ENCODE measurements at regions not wholly inside any gene's neighbourhood (a gene's known extent, or its start where the extent isn't known, plus 50 kb on each side); places are given as distances from the start of the nearest gene placed in this dataset.
"Not testable (repeated sequence)": the region's sequence is repeated elsewhere in the genome, so short reads cannot be mapped to it uniquely, and the experiment has no call there.

GRCh38 chr1:157429601-157430240 is 122.6 kb downstream of the FCRL5 start:
- ChIA-PET CTCF (interaction anchor here (1.2 to 2.0 kb wide), 3 partner anchors 9 to 52 kb away, joined by 3 to 6 read pairs (median 3); no protein-coding TSS in a partner anchor), POLR2A (no interaction called here)
- H3K4me1 ChIP-seq (ENCODE audit: control insufficient read depth, extremely low read depth, insufficient read depth, low read length), result no peaks in the 10 kb centered on the region
- dilution Hi-C loops (cut with MboI; ENCODE audit: extremely low pct_ligation_motif_present, low sequenced_read_pairs), result no loop called here
- H4K20me1 ChIP-seq (replicated peaks; ENCODE audit: control insufficient read depth, extremely low read depth, insufficient read depth, low read length), result no peaks in the 10 kb centered on the region
- no peak for TF ChIP-seq GATA2 (IDR thresholded peaks at IDR 0.05; ENCODE audit: insufficient read depth, insufficient read length, low read depth, low read length)
- H3K27me3 ChIP-seq (ENCODE audit: control insufficient read depth in 2 of 2, insufficient read depth in 2 of 2, low read length in 2 of 2), result peaks cover 0 to 1% of the 10 kb centered on the region in 2 experiments
- no peaks in the 10 kb centered on the region for H3K9me1 ChIP-seq (replicated peaks; ENCODE audit: control insufficient read depth, extremely low read depth, insufficient read depth, low read length)
- no peak overlapping the region for H3K4me2 ChIP-seq (ENCODE audit: insufficient read depth, low read length)
- H3K27ac ChIP-seq (ENCODE audit: insufficient read depth, low read depth, low read length), result no peak overlapping the region
- FAIRE-seq (no peak), DNase-seq (ENCODE audit: low read depth, low spot score) (no peak)
- intact Hi-C loops (cut with micrococcal nuclease), result loop anchor here (5.0 kb wide), 1 partner anchor 37 kb away; no protein-coding TSS in a partner anchor
- no peak overlapping the region for H3K4me3 ChIP-seq (replicated peaks in 1 of 3; ENCODE audit: insufficient read depth in 1 of 3, low read depth in 1 of 3, low read length in 3 of 3)
- BruUV-seq (replicated peaks), result no TSS peak
- H2AFZ ChIP-seq (ENCODE audit: low read depth, low read length), result no peak overlapping the region
- no peaks in the 10 kb centered on the region for H3K79me2 ChIP-seq (ENCODE audit: control insufficient read depth, insufficient read depth, low read length)
- no peak overlapping the region for H3K9ac ChIP-seq (replicated peaks; ENCODE audit: extremely low read depth, insufficient read depth, low read length)
- H3K36me3 ChIP-seq (ENCODE audit: control insufficient read depth in 2 of 2, extremely low read depth in 1 of 2, insufficient read depth in 2 of 2, low read length in 2 of 2), result no peaks in the 10 kb centered on the region
- H3K9me3 ChIP-seq (replicated peaks; ENCODE audit: control insufficient read depth, insufficient read depth, low read length), result no peaks in the 10 kb centered on the region

GRCh38 chr1:157423764-157424163 is 128.6 kb downstream of the FCRL5 start:
- H3K9me3 ChIP-seq (replicated peaks; ENCODE audit: control insufficient read depth, insufficient read depth, low read length); H3K36me3 ChIP-seq (ENCODE audit: control insufficient read depth in 2 of 2, extremely low read depth in 1 of 2, insufficient read depth in 2 of 2, low read length in 2 of 2): not testable (repeated sequence)

More at GRCh38 chr1:157423764-157424163, 128.6 kb downstream of the FCRL5 start:
- H3K9me1 ChIP-seq (replicated peaks; ENCODE audit: control insufficient read depth, extremely low read depth, insufficient read depth, low read length); H3K4me3 ChIP-seq (replicated peaks in 1 of 3; ENCODE audit: insufficient read depth in 1 of 3, low read depth in 1 of 3, low read length in 3 of 3); FAIRE-seq; H3K27ac ChIP-seq (ENCODE audit: insufficient read depth, low read depth, low read length); H3K79me2 ChIP-seq (ENCODE audit: control insufficient read depth, insufficient read depth, low read length); H2AFZ ChIP-seq (ENCODE audit: low read depth, low read length); CTCF ChIA-PET; H3K9ac ChIP-seq (replicated peaks; ENCODE audit: extremely low read depth, insufficient read depth, low read length); H3K4me1 ChIP-seq (ENCODE audit: control insufficient read depth, extremely low read depth, insufficient read depth, low read length); POLR2A ChIA-PET; H4K20me1 ChIP-seq (replicated peaks; ENCODE audit: control insufficient read depth, extremely low read depth, insufficient read depth, low read length); H3K4me2 ChIP-seq (ENCODE audit: insufficient read depth, low read length); dilution Hi-C loops (cut with MboI; ENCODE audit: extremely low pct_ligation_motif_present, low sequenced_read_pairs); intact Hi-C loops (cut with micrococcal nuclease); BruUV-seq (replicated peaks); DNase-seq (ENCODE audit: low read depth, low spot score); H3K27me3 ChIP-seq (ENCODE audit: control insufficient read depth in 2 of 2, insufficient read depth in 2 of 2, low read length in 2 of 2): not testable (repeated sequence)

Measured in endothelial cell of umbilical vein (primary cell).